ENCODE measurements at regions not wholly inside any gene's neighbourhood (a gene's known extent, or its start where the extent isn't known, plus 50 kb on each side); places are given as distances from the start of the nearest gene placed in this dataset.
"Not testable (repeated sequence)": the region's sequence is repeated elsewhere in the genome, so short reads cannot be mapped to it uniquely, and the experiment has no call there.

DNA sequence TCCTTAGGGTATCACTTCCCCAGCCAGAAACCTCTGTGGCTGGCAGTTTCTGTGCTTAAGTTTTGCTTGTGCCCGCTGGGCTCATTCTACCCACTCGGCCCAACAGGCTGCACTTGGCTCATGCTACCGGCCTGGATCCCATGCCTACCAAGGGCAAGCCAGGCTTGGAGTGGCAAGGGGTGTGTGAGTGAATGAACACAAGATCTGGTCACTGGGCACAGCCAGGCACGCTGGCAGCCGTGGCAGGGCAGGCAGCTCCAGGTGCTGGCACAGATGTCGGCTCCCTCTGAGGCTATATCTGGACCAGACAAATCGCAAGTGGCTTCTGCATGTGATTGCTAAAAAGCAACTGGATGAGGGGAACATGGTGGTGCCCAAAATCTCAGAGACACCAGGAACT lies 740.5 kb upstream of the B3GALT2 start:
- DNase-seq (ENCODE audit: low read depth): no peak

DNA sequence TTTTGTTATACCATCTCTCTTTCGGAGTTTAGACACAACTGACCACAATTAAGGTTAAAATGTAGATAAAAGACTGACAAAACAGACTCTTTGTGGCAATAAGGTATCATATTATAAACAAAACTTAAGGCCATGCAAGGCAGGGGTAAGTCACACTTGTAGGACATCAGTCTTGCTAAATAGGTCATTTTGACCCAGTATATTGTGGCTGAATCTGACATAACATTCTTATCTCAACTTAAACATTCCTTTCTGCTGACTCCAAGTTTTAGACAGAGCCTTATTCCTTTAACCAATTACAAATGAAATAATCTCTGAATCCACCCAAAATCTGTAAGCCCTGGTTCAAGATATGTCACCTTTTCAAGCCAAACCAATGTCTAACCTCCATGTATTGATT lies 733.4 kb upstream of the B3GALT2 start:
- peak; percentile 4 for DNase-seq (ENCODE audit: low read depth)

- DNase-seq (ENCODE audit: low read depth): no peak
These were observed 730.0 kb upstream of the B3GALT2 start for GRCh38 chr1:193916452-193916851.

GRCh38 chr1:193914871-193915270 lies 728.5 kb upstream of the B3GALT2 start:
- DNase-seq (ENCODE audit: low read depth): no peak

DNA sequence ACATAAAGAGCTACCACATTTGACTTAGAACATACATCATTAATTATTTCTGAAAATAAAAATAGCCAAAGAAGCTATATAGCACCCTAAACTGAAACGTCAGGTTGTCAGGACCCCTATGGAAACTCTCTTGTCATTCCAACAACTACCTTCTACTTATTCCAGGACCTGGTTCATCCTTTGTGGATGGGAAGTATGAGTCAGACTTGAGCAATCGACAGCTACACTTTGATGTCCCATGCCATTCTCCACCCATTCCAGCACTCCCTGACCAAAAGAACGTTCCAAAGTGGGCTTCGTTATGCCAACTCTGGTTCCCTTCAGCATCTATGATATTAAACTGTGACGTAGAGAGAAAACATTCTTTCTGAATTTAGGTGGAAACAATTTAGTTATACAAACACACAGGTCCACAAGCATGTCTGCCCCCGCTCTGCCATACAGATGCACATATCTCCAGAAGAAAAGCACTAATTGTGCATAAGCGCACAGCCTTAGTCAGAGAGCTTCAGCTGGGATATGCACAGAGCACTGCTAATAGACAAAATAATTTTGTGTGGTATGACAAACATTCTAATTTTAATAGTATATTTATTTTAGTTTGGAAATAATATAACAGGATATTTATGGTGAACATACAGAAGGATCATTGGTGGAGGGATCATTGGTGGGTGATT lies 723.1 kb upstream of the B3GALT2 start:
- DNase-seq (ENCODE audit: low read depth): no peak

DNA sequence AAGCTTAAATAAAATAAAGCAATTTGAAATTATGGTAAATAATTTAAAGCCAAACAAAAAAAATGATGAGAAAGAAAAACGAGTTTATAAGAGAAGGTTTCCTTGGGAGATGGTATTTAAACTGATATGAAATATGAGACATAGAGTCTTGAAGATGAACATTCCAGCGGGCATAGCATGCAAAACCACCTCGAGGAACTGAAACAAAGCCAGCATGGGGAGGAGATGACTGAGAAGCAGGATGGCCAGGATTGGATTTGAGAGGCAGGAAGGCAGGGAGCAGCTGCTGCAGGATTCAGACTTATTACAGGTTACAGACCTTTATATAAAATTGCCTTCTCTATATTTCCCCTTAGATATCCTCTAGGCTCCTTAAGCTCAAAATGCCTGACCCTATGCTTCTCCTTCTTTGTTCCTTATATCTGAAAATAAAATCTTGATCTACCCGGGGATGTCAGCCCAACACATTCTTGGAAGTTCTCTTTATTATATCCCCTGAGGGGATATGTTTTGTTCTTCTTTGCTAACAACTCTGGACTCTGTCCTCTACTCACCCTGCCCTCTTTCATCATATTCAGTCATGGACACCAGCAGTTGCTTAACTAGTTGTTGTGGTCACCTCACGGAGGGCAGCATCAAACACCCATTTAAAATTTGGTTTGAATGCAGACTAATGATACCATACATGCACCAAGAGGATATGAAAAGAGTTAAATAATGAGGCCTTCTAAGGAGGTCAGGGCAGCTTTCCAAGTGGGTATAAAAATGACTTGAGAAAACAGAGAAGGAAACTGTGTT lies 719.1 kb upstream of the B3GALT2 start:
- peak; percentile 25 for DNase-seq (ENCODE audit: low read depth)

- no peak for DNase-seq (ENCODE audit: low read depth)
These were observed 705.4 kb upstream of the B3GALT2 start for GRCh38 chr1:193891788-193892187.

DNA sequence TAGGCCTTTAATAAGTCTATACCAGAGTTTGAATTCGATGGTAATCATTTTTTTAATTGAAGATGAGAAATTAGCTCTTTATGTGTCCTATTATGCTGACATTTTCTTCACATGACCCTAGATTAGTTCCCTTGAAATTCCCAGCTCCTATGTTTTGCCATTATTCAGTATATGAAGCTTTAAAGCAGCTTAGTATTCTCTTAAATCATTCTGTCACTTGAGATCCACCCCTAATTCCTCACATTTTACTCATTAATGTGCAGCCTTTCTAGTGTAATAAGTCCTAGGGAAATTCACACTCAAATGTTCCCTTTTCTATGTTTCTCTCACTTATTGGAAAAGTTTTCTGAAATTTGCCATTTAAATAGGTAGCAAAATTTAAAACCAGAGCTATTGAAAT lies 704.5 kb upstream of the B3GALT2 start:
- DNase-seq (ENCODE audit: low read depth): no peak

- no peak for DNase-seq (ENCODE audit: low read depth)
These were observed 698.6 kb upstream of the B3GALT2 start for GRCh38 chr1:193884848-193885558.

DNA sequence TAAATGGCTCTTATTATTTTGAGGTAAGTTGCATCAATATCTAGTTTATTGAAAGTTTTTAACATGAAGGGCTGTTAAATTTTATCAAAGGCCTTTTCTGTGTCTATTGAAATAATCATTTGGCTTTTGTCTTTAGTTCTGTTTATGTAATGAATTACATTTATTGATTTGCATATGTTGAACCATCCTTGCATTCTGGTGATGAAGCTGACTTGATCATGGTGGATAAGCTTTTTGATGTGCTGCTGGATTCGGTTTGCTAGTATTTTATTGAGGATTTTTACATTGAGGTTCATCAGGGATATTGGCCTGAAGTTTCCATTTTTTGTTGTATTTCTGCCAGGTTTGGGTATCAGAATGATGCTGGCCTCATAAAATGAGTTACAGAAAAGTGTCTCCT lies 691.5 kb upstream of the B3GALT2 start:
- not testable (repeated sequence) for DNase-seq (ENCODE audit: low read depth)

DNA sequence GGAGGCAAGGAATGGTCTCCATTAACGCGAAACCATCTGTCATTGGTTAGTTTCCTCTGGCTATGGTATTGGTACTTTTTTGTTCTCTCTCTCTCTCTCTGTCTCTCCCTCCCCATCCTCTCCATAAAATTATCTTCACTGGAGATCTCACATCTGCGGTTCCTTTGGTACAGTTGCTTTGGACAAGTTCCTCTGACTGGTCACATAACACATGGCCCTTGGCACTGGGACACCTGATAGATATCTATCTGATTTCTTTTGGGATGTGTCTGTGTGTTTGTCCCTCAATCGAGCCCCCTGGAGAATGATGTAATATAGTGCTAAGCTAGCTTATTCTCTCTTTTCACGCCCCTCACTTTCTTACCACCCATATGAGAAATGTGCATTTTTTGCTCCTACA lies 682.0 kb upstream of the B3GALT2 start:
- no peak for DNase-seq (ENCODE audit: low read depth)

DNA sequence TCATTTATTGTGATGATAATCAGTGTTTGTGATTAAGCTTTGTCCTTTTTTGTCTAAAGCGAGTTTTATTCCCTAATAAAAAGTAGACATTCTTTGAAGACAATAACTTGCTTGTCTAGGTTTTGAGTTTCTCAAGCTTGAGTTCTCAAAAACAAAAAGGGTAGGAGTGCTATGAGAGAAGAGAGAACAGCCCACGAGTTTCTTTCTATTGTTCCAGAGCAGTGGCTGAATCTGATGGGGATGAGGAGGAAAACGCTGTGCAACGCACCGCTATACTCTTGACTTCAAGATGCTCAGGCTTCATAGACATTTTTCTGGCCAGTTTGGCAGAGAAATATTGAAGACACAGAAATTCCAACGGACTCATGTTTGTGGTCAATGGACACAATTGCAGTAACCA lies 669.8 kb upstream of the B3GALT2 start:
- DNase-seq (ENCODE audit: low read depth): no peak

DNA sequence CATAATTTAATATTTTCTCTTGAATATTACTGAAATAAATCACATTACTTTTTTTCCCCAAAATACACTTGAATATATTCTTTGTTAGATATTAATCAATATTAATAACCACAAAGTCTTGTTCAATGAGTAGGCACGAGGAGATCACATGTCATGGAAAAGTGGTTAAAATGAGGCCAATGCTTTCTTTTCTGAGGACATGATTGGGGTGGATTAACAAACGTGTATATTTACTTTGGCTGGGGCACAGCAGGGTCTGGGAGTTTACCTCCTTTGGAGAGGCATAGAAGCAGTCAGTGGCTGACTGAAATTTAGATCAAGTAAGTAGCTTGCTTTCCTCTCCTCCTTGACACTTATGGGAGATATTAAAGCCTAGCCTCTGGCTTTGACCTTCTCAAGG lies 664.3 kb upstream of the B3GALT2 start:
- peak; percentile 13 for DNase-seq (ENCODE audit: low read depth)

- peak; percentile 3 for DNase-seq (ENCODE audit: low read depth)
These were observed 660.6 kb upstream of the B3GALT2 start for GRCh38 chr1:193846876-193847604.

DNA sequence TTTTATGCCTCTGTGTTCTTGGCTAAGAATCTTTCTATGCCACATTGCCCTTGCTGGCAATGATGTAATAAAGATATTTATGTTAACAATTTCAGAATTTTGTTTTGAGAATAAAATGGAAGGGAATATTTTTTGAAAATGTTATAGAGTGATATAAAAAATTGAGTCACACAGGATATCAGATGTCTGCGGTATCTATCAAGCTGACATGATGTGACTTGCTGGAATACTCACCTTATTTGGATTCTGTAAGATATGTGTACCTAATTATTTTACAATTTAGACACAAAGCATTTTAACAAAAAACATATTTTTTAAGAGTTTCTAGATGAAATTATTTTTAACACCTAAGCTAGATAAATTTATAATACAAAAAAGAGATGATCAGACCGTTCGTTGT lies 660.0 kb upstream of the B3GALT2 start:
- DNase-seq (ENCODE audit: low read depth): no peak

GRCh38 chr1:193841857-193842256 lies 655.4 kb upstream of the B3GALT2 start:
- DNase-seq (ENCODE audit: low read depth): no peak

GRCh38 chr1:193831465-193831864 lies 645.1 kb upstream of the B3GALT2 start:
- no peak for DNase-seq (ENCODE audit: low read depth)

- DNase-seq (ENCODE audit: low read depth): no peak
These were observed 641.1 kb upstream of the B3GALT2 start for GRCh38 chr1:193827516-193827915.

DNA sequence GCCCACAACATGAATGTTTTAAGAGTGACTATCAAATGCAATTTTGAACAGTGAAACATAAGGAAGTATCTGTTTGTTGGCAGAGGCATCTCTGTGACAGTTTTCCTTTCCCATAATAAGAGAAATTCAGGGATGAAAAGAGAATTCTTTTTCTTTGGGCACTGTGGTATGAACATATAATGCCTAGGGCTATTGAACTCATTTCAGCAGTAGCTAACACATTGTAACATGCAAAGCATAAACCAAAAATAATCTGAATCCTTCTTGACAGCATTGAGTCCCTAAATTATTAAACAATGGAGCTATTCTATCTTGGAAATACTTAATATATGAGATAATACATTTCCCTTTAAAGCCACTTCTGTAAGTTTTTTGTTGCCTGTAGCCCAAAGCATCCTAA lies 633.0 kb upstream of the B3GALT2 start:
- DNase-seq (ENCODE audit: low read depth): no peak

DNA sequence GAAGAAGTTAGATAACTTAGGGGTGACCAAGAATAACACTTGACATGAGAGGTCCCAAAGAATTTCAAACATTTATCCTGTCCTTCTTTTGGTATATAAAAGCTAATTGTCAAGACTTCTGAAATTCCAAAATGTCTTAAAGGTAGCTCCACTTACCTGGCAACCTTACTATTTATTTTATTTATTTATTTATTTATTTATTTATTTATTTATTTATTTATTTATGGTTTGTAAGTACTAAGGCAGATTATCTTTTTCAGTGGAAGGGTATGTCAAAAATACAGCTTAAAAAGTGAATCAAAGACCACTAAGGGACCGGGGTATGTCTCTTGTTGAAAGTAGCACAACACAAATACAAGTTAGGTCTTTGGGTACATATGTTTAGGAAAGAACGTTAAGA lies 620.8 kb upstream of the B3GALT2 start:
- no peak for DNase-seq (ENCODE audit: low read depth)

DNA sequence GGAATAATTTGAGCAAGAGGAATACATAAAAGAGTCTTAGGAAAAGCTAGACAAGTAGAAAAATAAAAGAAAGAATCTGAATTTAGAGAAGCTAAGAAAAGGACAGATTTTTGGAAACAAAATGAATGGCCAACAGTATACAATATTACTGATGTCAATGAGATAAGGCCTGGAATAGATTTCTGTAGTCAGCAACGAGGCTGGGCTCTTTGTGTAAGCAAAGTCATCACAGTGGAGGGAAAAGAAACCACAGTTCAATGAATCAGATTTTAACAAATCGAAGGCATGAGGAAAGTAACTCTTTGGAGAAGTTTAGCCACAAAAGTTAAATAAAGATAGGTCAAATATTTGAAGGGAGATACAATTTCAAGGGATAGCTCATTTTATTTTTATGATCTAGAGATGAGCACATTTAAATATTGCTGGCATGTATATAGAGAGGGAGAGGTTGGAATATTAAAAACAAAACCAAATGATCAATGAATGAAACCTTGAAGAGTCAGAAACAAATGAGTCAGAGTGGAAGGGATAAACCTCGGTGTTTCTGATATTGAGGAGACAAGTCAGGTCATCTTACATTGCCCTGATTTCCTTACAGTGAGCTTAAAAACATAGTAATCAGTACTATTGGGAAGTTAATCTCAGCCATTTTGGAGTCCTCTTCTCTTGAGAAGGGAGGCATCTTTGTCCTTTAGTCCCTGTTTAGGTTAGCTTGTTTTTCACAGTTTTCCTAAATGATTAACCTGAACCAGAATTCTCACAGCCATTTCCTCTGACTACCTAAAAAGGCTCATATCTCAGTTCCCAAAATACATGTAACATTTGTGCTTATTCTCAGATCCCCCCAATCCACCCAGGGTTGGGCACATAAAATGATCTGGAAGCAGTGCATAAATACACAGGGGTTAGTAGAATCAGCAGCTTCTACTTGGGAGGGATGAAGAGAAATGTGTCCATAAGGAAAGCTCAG lies 620.0 kb upstream of the B3GALT2 start:
- DNase-seq (ENCODE audit: low read depth): no peak
